ENCODE measurements at regions not wholly inside any gene's neighbourhood (a gene's known extent, or its start where the extent isn't known, plus 50 kb on each side); places are given as distances from the start of the nearest gene placed in this dataset.

DNA sequence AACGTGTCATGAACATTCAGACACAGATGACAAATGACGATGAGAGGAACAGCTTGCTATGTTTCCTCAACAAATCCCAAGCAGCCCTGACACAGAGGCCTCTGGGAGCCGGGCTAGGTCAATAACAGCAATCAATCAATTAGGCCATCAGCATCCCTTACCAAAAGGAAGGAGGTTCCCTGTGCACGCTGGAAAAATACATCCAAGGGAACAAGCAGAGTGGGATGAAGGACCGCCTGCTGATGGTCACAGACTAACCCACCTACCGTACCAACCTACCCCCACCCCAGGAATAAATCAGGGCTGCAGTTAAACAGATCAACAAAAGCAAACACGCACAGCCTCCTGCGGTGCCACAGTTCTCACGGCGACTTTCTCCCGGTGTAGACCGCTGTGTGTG lies 265.1 kb upstream of the SFSWAP start:
- Histone ChIP-seq H2BK15ac (ENCODE audit: low read length) (no peak overlapping the region), H2AFZ (ENCODE audit: low read length) (no peak overlapping the region), H2AK5ac (ENCODE audit: low read depth, low read length) (no peak overlapping the region), H3K14ac (ENCODE audit: insufficient read length) (no peak overlapping the region), H3K9me3 (ENCODE audit: insufficient read depth in 2 of 2, low read depth in 1 of 2, low read length in 1 of 2) (peaks cover 0 to 4% of the 10 kb centered on the region in 2 experiments; a peak in 1 of 4 replicates), H3K9ac (replicated peaks in 1 of 4; ENCODE audit: extremely low read depth in 1 of 4, low read depth in 3 of 4, low read length in 3 of 4) (no peak overlapping the region), H3K4me2 (ENCODE audit: insufficient read depth in 1 of 2, low read depth in 2 of 2, low read length in 2 of 2) (no peak overlapping the region), H2BK120ac (replicated peaks; ENCODE audit: low read depth, low read length) (no peak overlapping the region), H2BK5ac (ENCODE audit: low read depth, low read length) (no peak overlapping the region), H3K4ac (replicated peaks; ENCODE audit: insufficient read length, low read depth, low read length) (no peak overlapping the region), H3K36me3 (ENCODE audit: control insufficient read depth in 2 of 4, insufficient read depth in 4 of 4, low read length in 3 of 4) (no peaks in the 10 kb centered on the region), H3K23me2 (ENCODE audit: low read depth, low read length) (no peaks in the 10 kb centered on the region), H4K5ac (ENCODE audit: insufficient read length, low read depth, low read length) (no peak overlapping the region), H3K56ac (replicated peaks; ENCODE audit: insufficient read length, low read depth, low read length) (no peak overlapping the region), H3K23ac (ENCODE audit: insufficient read length) (no peak overlapping the region), H2BK12ac (ENCODE audit: low read depth, low read length) (no peak overlapping the region), H3K79me1 (ENCODE audit: low read depth, low read length) (no peaks in the 10 kb centered on the region), H4K91ac (replicated peaks; ENCODE audit: insufficient read length, low read length) (no peak overlapping the region), H2BK20ac (ENCODE audit: low read length) (no peak overlapping the region), H3K27ac (ENCODE audit: low read depth, low read length) (no peak overlapping the region), H3K4me3 (ENCODE audit: extremely low read depth in 1 of 4, insufficient read depth in 2 of 4, low read depth in 3 of 4, low read length in 4 of 4) (no peak overlapping the region), H3K79me2 (ENCODE audit: control insufficient read depth in 1 of 2, insufficient read depth in 2 of 2, low read length in 2 of 2) (no peaks in the 10 kb centered on the region), H3K18ac (ENCODE audit: extremely low read depth, low read length) (no peak overlapping the region), H3K27me3 (replicated peaks in 1 of 4; ENCODE audit: control insufficient read depth in 3 of 4, extremely low read depth in 1 of 4, insufficient read depth in 3 of 4, low read length in 3 of 4) (no peaks in the 10 kb centered on the region), H4K20me1 (replicated peaks in 1 of 2; ENCODE audit: control insufficient read depth in 1 of 2, insufficient read depth in 2 of 2, low read length in 2 of 2) (no peaks in the 10 kb centered on the region), H4K8ac (ENCODE audit: extremely low read depth, insufficient read depth, low read length) (no peak overlapping the region), H3K4me1 (replicated peaks in 1 of 4; ENCODE audit: control insufficient read depth in 3 of 4, insufficient read depth in 4 of 4, low read length in 3 of 4) (peaks cover 0 to 2% (median 0%) of the 10 kb centered on the region in 4 experiments; a peak in 1 of 7 replicates)
- CTCF ChIA-PET (ENCODE audit: partially characterized antibody): interaction anchor here (0.6 to 3.3 kb wide), 3 partner anchors 9 to 979 kb away, joined by 3 to 13 read pairs (median 5); no protein-coding TSS in a partner anchor
- DNase-seq (ENCODE audit: low read depth in 1 of 2, low spot score in 2 of 2): no peak
- FAIRE-seq: no peak
- POLR2A ChIA-PET (ENCODE audit: partially characterized antibody): no interaction called here
- WGBS, 2 experiments (ENCODE audit: extremely low coverage in 1 of 2, insufficient coverage in 1 of 2, insufficient read length in 1 of 2, insufficient replicate concordance in 2 of 2, low coverage in 1 of 2, low lambda C conversion rate in 2 of 2, missing lambda C conversion rate in 1 of 2): 94% methylated on average over 12 of the region's 12 CpGs; no CpG with 5 or more reads in 1 of the 2 experiments
- TF ChIP-seq, protein P1, sequence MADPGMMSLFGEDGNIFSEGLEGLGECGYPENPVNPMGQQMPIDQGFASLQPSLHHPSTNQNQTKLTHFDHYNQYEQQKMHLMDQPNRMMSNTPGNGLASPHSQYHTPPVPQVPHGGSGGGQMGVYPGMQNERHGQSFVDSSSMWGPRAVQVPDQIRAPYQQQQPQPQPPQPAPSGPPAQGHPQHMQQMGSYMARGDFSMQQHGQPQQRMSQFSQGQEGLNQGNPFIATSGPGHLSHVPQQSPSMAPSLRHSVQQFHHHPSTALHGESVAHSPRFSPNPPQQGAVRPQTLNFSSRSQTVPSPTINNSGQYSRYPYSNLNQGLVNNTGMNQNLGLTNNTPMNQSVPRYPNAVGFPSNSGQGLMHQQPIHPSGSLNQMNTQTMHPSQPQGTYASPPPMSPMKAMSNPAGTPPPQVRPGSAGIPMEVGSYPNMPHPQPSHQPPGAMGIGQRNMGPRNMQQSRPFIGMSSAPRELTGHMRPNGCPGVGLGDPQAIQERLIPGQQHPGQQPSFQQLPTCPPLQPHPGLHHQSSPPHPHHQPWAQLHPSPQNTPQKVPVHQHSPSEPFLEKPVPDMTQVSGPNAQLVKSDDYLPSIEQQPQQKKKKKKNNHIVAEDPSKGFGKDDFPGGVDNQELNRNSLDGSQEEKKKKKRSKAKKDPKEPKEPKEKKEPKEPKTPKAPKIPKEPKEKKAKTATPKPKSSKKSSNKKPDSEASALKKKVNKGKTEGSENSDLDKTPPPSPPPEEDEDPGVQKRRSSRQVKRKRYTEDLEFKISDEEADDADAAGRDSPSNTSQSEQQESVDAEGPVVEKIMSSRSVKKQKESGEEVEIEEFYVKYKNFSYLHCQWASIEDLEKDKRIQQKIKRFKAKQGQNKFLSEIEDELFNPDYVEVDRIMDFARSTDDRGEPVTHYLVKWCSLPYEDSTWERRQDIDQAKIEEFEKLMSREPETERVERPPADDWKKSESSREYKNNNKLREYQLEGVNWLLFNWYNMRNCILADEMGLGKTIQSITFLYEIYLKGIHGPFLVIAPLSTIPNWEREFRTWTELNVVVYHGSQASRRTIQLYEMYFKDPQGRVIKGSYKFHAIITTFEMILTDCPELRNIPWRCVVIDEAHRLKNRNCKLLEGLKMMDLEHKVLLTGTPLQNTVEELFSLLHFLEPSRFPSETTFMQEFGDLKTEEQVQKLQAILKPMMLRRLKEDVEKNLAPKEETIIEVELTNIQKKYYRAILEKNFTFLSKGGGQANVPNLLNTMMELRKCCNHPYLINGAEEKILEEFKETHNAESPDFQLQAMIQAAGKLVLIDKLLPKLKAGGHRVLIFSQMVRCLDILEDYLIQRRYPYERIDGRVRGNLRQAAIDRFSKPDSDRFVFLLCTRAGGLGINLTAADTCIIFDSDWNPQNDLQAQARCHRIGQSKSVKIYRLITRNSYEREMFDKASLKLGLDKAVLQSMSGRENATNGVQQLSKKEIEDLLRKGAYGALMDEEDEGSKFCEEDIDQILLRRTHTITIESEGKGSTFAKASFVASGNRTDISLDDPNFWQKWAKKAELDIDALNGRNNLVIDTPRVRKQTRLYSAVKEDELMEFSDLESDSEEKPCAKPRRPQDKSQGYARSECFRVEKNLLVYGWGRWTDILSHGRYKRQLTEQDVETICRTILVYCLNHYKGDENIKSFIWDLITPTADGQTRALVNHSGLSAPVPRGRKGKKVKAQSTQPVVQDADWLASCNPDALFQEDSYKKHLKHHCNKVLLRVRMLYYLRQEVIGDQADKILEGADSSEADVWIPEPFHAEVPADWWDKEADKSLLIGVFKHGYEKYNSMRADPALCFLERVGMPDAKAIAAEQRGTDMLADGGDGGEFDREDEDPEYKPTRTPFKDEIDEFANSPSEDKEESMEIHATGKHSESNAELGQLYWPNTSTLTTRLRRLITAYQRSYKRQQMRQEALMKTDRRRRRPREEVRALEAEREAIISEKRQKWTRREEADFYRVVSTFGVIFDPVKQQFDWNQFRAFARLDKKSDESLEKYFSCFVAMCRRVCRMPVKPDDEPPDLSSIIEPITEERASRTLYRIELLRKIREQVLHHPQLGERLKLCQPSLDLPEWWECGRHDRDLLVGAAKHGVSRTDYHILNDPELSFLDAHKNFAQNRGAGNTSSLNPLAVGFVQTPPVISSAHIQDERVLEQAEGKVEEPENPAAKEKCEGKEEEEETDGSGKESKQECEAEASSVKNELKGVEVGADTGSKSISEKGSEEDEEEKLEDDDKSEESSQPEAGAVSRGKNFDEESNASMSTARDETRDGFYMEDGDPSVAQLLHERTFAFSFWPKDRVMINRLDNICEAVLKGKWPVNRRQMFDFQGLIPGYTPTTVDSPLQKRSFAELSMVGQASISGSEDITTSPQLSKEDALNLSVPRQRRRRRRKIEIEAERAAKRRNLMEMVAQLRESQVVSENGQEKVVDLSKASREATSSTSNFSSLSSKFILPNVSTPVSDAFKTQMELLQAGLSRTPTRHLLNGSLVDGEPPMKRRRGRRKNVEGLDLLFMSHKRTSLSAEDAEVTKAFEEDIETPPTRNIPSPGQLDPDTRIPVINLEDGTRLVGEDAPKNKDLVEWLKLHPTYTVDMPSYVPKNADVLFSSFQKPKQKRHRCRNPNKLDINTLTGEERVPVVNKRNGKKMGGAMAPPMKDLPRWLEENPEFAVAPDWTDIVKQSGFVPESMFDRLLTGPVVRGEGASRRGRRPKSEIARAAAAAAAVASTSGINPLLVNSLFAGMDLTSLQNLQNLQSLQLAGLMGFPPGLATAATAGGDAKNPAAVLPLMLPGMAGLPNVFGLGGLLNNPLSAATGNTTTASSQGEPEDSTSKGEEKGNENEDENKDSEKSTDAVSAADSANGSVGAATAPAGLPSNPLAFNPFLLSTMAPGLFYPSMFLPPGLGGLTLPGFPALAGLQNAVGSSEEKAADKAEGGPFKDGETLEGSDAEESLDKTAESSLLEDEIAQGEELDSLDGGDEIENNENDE (IDR thresholded peaks at IDR 0.05; ENCODE audit: insufficient replicate concordance, low read length): no peak

Measured in H1 (cell line).